ENCODE measurements at regions not wholly inside any gene's neighbourhood (a gene's known extent, or its start where the extent isn't known, plus 50 kb on each side); places are given as distances from the start of the nearest gene placed in this dataset.

DNA sequence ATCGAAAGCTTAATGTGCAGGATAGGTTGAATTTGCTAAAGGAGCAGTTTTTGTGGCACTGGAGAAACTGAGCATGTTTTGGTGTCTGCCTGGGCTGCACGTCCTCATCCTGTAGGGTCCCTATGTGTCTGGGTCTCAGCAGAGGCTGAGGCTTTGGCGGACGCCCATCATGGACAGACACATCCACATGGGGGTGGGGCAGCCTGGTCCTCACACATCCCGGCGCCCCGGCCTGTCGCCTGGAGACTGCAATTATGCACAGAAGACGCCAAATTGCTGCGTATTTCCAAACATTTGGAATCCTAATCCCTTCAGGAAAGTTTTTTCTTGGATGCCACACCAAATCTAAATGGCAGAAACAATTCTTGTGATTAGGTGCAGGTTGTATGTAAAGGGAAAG, 128.2 kb upstream of the TWIST2 start:
- TF ChIP-seq, protein P1, sequence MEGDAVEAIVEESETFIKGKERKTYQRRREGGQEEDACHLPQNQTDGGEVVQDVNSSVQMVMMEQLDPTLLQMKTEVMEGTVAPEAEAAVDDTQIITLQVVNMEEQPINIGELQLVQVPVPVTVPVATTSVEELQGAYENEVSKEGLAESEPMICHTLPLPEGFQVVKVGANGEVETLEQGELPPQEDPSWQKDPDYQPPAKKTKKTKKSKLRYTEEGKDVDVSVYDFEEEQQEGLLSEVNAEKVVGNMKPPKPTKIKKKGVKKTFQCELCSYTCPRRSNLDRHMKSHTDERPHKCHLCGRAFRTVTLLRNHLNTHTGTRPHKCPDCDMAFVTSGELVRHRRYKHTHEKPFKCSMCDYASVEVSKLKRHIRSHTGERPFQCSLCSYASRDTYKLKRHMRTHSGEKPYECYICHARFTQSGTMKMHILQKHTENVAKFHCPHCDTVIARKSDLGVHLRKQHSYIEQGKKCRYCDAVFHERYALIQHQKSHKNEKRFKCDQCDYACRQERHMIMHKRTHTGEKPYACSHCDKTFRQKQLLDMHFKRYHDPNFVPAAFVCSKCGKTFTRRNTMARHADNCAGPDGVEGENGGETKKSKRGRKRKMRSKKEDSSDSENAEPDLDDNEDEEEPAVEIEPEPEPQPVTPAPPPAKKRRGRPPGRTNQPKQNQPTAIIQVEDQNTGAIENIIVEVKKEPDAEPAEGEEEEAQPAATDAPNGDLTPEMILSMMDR (IDR thresholded peaks at IDR 0.05; ENCODE audit: low read depth, low read length), result no peak
- TF ChIP-seq EZH2phosphoT487 (IDR thresholded peaks at IDR 0.05; ENCODE audit: low read depth), result no peak
